ENCODE measurements at regions not wholly inside any gene's neighbourhood (a gene's known extent, or its start where the extent isn't known, plus 50 kb on each side); places are given as distances from the start of the nearest gene placed in this dataset.

DNA sequence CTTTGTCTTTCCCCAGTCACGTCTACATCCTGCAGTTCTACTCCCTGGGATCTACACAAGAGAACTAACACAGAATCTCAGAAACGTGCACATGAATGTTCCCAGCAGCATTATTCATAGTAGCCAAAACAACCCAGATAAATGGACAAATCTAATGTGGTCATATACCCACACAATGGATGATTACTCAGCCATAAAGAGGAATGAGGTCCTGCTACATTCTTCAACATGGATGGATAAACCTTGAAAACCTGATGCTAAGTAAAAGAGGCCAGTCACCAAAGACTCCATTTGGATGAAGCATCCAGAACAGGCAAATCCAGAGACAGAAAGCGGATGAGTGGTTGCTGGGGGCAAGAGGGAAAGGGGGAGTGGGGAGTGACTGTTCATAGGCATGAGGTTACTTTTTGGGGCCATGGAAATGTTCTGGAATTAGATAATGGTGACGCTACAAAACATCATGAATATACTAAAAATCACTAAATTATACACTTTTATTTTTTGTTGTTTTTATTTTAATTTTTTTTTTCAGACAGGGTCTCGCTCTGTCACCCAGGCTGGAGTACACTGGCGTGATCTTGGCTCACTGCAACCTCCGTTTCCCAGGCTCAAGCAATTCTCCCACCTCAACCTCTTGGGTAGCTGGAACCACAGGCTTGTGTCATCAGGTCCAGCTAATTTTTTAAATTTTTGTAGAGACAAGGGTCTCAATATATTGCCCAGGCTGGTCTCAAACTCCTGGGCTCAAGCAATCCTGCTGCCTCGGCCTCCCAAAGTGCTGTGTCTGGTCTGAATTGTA lies 50.8 kb upstream of the DSN1 start:
- no peak for ATAC-seq
- FAIRE-seq = no peak
- 95% methylated on average over 8 of the region's 8 CpGs for WGBS (ENCODE audit: missing lambda C conversion rate)
- Histone ChIP-seq H3K27ac (no peak overlapping the region), H3K9me3 (no peaks in the 10 kb centered on the region), H3K4me2 (no peak overlapping the region), H3K4me1 (no peaks in the 10 kb centered on the region), H3K4me3 (no peak overlapping the region)
- TF ChIP-seq KDM1A (IDR thresholded peaks at IDR 0.05; ENCODE audit: low read depth) (no peak), SREBF2 (IDR thresholded peaks at IDR 0.05) (no peak), JUN (IDR thresholded peaks at IDR 0.05) (no peak), TP53 (CRISPR knock-in tag; IDR thresholded peaks at IDR 0.05) (no peak), GATA3 (IDR thresholded peaks at IDR 0.05; ENCODE audit: borderline replicate concordance) (no peak), HOXA7 (CRISPR knock-in tag; IDR thresholded peaks at IDR 0.05) (no peak), SMC3 (IDR thresholded peaks at IDR 0.05) (no peak), RFX5 (IDR thresholded peaks at IDR 0.05) (no peak), EHF (CRISPR knock-in tag; IDR thresholded peaks at IDR 0.05) (no peak), MYC (IDR thresholded peaks at IDR 0.05; ENCODE audit: borderline replicate concordance, low read length) (no peak), JUNB (IDR thresholded peaks at IDR 0.05) (no peak)
- TF ChIP-seq, protein P1, sequence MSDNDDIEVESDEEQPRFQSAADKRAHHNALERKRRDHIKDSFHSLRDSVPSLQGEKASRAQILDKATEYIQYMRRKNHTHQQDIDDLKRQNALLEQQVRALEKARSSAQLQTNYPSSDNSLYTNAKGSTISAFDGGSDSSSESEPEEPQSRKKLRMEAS (IDR thresholded peaks at IDR 0.05) = no peak
- TF ChIP-seq, protein P2, sequence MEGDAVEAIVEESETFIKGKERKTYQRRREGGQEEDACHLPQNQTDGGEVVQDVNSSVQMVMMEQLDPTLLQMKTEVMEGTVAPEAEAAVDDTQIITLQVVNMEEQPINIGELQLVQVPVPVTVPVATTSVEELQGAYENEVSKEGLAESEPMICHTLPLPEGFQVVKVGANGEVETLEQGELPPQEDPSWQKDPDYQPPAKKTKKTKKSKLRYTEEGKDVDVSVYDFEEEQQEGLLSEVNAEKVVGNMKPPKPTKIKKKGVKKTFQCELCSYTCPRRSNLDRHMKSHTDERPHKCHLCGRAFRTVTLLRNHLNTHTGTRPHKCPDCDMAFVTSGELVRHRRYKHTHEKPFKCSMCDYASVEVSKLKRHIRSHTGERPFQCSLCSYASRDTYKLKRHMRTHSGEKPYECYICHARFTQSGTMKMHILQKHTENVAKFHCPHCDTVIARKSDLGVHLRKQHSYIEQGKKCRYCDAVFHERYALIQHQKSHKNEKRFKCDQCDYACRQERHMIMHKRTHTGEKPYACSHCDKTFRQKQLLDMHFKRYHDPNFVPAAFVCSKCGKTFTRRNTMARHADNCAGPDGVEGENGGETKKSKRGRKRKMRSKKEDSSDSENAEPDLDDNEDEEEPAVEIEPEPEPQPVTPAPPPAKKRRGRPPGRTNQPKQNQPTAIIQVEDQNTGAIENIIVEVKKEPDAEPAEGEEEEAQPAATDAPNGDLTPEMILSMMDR (IDR thresholded peaks at IDR 0.05) = no peak
- POLR2A ChIA-PET = no interaction called here
- CTCF ChIA-PET = interaction anchor here (0.7 to 2.7 kb wide), 5 partner anchors 9 to 43 kb away, joined by 3 to 11 read pairs (median 4); no protein-coding TSS in a partner anchor
- no peak for DNase-seq (ENCODE audit: low read depth in 1 of 2, low spot score in 1 of 2)

DNA sequence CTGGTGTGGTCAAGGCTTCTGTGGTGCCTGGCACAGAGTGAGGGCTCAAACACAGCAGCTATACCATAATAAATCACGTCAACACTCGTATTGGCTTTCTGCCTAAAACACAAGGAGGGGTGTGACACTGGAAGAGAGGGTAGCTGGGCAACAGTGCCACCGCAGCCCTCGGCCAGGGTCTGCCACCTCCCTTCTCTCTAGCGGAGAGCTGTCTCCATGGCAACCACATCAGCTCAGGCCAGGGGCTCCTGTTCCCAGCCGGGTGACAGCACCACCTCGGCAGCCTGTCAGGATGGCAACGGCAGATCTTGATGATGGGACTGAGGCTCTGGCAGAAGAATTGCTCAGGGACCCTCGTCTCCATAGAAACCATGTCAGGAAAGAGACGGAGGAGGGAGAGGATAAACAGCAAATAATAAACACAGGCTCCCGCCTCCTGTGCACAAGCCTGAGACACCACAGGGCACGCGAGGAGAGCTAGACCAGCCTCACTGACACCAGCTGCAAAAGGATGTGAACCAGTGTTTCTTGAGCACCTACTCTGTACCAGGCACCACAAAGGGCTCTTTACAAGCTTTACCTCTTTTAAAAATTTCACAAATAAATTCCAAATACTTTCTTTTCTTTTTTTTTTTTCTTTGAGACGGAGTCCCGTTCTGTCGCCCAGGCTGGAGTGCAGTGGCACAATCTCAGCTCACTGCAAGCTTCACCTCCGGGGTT lies 50.4 kb upstream of the TLDC2 start:
- TF ChIP-seq ZSCAN20 (CRISPR knock-in tag; IDR thresholded peaks at IDR 0.05) (no peak), MAFK (IDR thresholded peaks at IDR 0.05; ENCODE audit: partially characterized antibody) (no peak), HOXB13 (CRISPR knock-in tag; IDR thresholded peaks at IDR 0.05; ENCODE audit: low read depth) (no peak), EP300 (IDR thresholded peaks at IDR 0.05) (no peak), EHMT2 (IDR thresholded peaks at IDR 0.05; ENCODE audit: low read depth) (no peak), CHD2 (IDR thresholded peaks at IDR 0.05; ENCODE audit: low read length, partially characterized antibody) (no peak), JUN (IDR thresholded peaks at IDR 0.05) (no peak), RAD21 (conservative IDR thresholded peaks at IDR 0.05 in 1 of 2, IDR thresholded peaks at IDR 0.05 in 1 of 2) (no peak), ZC3H11A (IDR thresholded peaks at IDR 0.05) (no peak), NFE2L2 (conservative IDR thresholded peaks at IDR 0.05; ENCODE audit: low read length) (no peak), MAZ (IDR thresholded peaks at IDR 0.05; ENCODE audit: borderline replicate concordance, low read depth, low read length) (no peak), ZNF302 (CRISPR knock-in tag; IDR thresholded peaks at IDR 0.05) (no peak), HDAC2 (IDR thresholded peaks at IDR 0.05) (no peak), POLR2A (IDR thresholded peaks at IDR 0.05; ENCODE audit: low read length) (no peak), TFCP2L1 (CRISPR knock-in tag; IDR thresholded peaks at IDR 0.05) (no peak), FOSB (CRISPR knock-in tag; IDR thresholded peaks at IDR 0.05) (no peak)
- TF ChIP-seq, protein P3, sequence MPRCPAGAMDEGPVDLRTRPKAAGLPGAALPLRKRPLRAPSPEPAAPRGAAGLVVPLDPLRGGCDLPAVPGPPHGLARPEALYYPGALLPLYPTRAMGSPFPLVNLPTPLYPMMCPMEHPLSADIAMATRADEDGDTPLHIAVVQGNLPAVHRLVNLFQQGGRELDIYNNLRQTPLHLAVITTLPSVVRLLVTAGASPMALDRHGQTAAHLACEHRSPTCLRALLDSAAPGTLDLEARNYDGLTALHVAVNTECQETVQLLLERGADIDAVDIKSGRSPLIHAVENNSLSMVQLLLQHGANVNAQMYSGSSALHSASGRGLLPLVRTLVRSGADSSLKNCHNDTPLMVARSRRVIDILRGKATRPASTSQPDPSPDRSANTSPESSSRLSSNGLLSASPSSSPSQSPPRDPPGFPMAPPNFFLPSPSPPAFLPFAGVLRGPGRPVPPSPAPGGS (IDR thresholded peaks at IDR 0.05) = no peak
- TF ChIP-seq, protein P4, sequence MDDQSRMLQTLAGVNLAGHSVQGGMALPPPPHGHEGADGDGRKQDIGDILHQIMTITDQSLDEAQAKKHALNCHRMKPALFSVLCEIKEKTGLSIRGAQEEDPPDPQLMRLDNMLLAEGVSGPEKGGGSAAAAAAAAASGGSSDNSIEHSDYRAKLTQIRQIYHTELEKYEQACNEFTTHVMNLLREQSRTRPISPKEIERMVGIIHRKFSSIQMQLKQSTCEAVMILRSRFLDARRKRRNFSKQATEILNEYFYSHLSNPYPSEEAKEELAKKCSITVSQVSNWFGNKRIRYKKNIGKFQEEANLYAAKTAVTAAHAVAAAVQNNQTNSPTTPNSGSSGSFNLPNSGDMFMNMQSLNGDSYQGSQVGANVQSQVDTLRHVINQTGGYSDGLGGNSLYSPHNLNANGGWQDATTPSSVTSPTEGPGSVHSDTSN (IDR thresholded peaks at IDR 0.05) = no peak
- TF ChIP-seq, protein P5, sequence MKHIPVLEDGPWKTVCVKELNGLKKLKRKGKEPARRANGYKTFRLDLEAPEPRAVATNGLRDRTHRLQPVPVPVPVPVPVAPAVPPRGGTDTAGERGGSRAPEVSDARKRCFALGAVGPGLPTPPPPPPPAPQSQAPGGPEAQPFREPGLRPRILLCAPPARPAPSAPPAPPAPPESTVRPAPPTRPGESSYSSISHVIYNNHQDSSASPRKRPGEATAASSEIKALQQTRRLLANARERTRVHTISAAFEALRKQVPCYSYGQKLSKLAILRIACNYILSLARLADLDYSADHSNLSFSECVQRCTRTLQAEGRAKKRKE (CRISPR knock-in tag; IDR thresholded peaks at IDR 0.05; ENCODE audit: low read depth) = no peak
- TF ChIP-seq, protein P6, sequence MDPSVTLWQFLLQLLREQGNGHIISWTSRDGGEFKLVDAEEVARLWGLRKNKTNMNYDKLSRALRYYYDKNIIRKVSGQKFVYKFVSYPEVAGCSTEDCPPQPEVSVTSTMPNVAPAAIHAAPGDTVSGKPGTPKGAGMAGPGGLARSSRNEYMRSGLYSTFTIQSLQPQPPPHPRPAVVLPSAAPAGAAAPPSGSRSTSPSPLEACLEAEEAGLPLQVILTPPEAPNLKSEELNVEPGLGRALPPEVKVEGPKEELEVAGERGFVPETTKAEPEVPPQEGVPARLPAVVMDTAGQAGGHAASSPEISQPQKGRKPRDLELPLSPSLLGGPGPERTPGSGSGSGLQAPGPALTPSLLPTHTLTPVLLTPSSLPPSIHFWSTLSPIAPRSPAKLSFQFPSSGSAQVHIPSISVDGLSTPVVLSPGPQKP (IDR thresholded peaks at IDR 0.05; ENCODE audit: low read depth, low read length) = no peak
- 82% methylated on average over 17 of the region's 17 CpGs for WGBS (ENCODE audit: missing lambda C conversion rate)
- no peak for ATAC-seq
- no peak for DNase-seq (ENCODE audit: low read depth in 1 of 2, low spot score in 1 of 2)
- Histone ChIP-seq H3K4me2 (no peak overlapping the region), H3K27ac (no peak overlapping the region), H3K4me3 (no peak overlapping the region), H3K4me1 (no peaks in the 10 kb centered on the region), H3K9me3 (no peaks in the 10 kb centered on the region)
- no peak for FAIRE-seq
- ChIA-PET POLR2A (no interaction called here), CTCF (interaction anchor here (0.6 to 2.7 kb wide), 7 partner anchors 8 to 1256 kb away, joined by 3 to 11 read pairs (median 4); a partner anchor contains a TSS)
